ENCODE measurements at regions not wholly inside any gene's neighbourhood (a gene's known extent, or its start where the extent isn't known, plus 50 kb on each side); places are given as distances from the start of the nearest gene placed in this dataset.

GRCh38 chr3:181276358-181276896, 286.9 kb upstream of the DNAJC19 start:
- H3K9me3 ChIP-seq (ENCODE audit: control insufficient read depth, low read depth, low read length), result no peaks in the 10 kb centered on the region
- no peaks in the 10 kb centered on the region for H3K27me3 ChIP-seq (ENCODE audit: control insufficient read depth, extremely low read depth, insufficient read depth, low read length)
- TF ChIP-seq CTCF (optimal IDR thresholded peaks at IDR 0.05 in 1 of 3, IDR thresholded peaks at IDR 0.05 in 1 of 3, conservative IDR thresholded peaks at IDR 0.05 in 1 of 3; ENCODE audit: extremely low read depth in 1 of 3, insufficient read depth in 2 of 3, low read length in 3 of 3) (no peak), EZH2 (IDR thresholded peaks at IDR 0.05; ENCODE audit: low read length) (no peak)
- FAIRE-seq (no peak), DNase-seq (ENCODE audit: low read depth, low spot score) (no peak)
- no peaks in the 10 kb centered on the region for H3K9me1 ChIP-seq (ENCODE audit: control insufficient read depth, extremely low read depth, insufficient read depth, low read length)
- no peaks in the 10 kb centered on the region for H3K79me2 ChIP-seq (ENCODE audit: control insufficient read depth, insufficient read depth, low read length)
- no peak overlapping the region for H3K4me3 ChIP-seq (ENCODE audit: control insufficient read depth in 2 of 3, extremely low read depth in 1 of 3, insufficient read depth in 2 of 3, low read depth in 1 of 3, low read length in 3 of 3)
- H3K4me2 ChIP-seq (ENCODE audit: control insufficient read depth, extremely low read depth, insufficient read depth, low read depth, low read length), result no peak overlapping the region
- H3K27ac ChIP-seq (ENCODE audit: control insufficient read depth, insufficient read depth, low read length), result no peak overlapping the region
- no peak overlapping the region for H2AFZ ChIP-seq (ENCODE audit: control insufficient read depth, low read length)
- dilution Hi-C loops (cut with MboI; ENCODE audit: extremely low pct_ligation_motif_present, low sequenced_read_pairs), result no loop called here
- no peaks in the 10 kb centered on the region for H3K4me1 ChIP-seq (ENCODE audit: control insufficient read depth, extremely low read depth, insufficient read depth, low read length)
- H4K20me1 ChIP-seq (ENCODE audit: control insufficient read depth, extremely low read depth, insufficient read depth, low read length), result no peaks in the 10 kb centered on the region
- no peaks in the 10 kb centered on the region for H3K36me3 ChIP-seq (ENCODE audit: control insufficient read depth in 2 of 2, extremely low read depth in 1 of 2, insufficient read depth in 2 of 2, low read length in 2 of 2)
- H3K9ac ChIP-seq (ENCODE audit: control insufficient read depth, extremely low read depth, insufficient read depth, low read length), result no peak overlapping the region

- dilution Hi-C loops (cut with MboI; ENCODE audit: extremely low pct_ligation_motif_present, low sequenced_read_pairs), result no loop called here
- DNase-seq (ENCODE audit: low read depth, low spot score) (no peak), FAIRE-seq (no peak)
- Histone ChIP-seq H3K9me1 (ENCODE audit: control insufficient read depth, extremely low read depth, insufficient read depth, low read length) (no peaks in the 10 kb centered on the region), H3K9ac (ENCODE audit: control insufficient read depth, extremely low read depth, insufficient read depth, low read length) (no peak overlapping the region), H3K4me1 (ENCODE audit: control insufficient read depth, extremely low read depth, insufficient read depth, low read length) (no peaks in the 10 kb centered on the region), H3K4me2 (ENCODE audit: control insufficient read depth, extremely low read depth, insufficient read depth, low read depth, low read length) (no peak overlapping the region), H3K79me2 (ENCODE audit: control insufficient read depth, insufficient read depth, low read length) (no peaks in the 10 kb centered on the region), H3K9me3 (ENCODE audit: control insufficient read depth, low read depth, low read length) (no peaks in the 10 kb centered on the region), H3K27ac (ENCODE audit: control insufficient read depth, insufficient read depth, low read length) (no peak overlapping the region), H3K27me3 (ENCODE audit: control insufficient read depth, extremely low read depth, insufficient read depth, low read length) (no peaks in the 10 kb centered on the region), H2AFZ (ENCODE audit: control insufficient read depth, low read length) (no peak overlapping the region), H4K20me1 (ENCODE audit: control insufficient read depth, extremely low read depth, insufficient read depth, low read length) (no peaks in the 10 kb centered on the region), H3K4me3 (ENCODE audit: control insufficient read depth in 2 of 3, extremely low read depth in 1 of 3, insufficient read depth in 2 of 3, low read depth in 1 of 3, low read length in 3 of 3) (no peak overlapping the region), H3K36me3 (ENCODE audit: control insufficient read depth in 2 of 2, extremely low read depth in 1 of 2, insufficient read depth in 2 of 2, low read length in 2 of 2) (no peaks in the 10 kb centered on the region)
- TF ChIP-seq CTCF (optimal IDR thresholded peaks at IDR 0.05 in 1 of 3, IDR thresholded peaks at IDR 0.05 in 1 of 3, conservative IDR thresholded peaks at IDR 0.05 in 1 of 3; ENCODE audit: extremely low read depth in 1 of 3, insufficient read depth in 2 of 3, low read length in 3 of 3) (no peak), EZH2 (IDR thresholded peaks at IDR 0.05; ENCODE audit: low read length) (no peak)
Measured at GRCh38 chr3:181274025-181274424, 284.5 kb upstream of the DNAJC19 start.
